Testis (tissue), 2 donors: ENCODE measurements at regions not wholly inside any gene's neighbourhood (a gene's known extent, or its start where the extent isn't known, plus 50 kb on each side); places are given as distances from the start of the nearest gene placed in this dataset.

Experiments
- DNase-seq: peaks from one replicate; pipeline ENCODE4 v3.0.0-alpha.2; 2019
- H3K27ac ChIP-seq, 2 donors: fragments of 200-600 bp; sonication (generic); one replicate each; pipeline ENCODE4 v1.5.1; 2019
- H3K27me3 ChIP-seq: fragments of 200-600 bp; sonication (generic); one replicate; pipeline ENCODE4 v1.5.1; 2019
- H3K36me3 ChIP-seq: fragments of 200-600 bp; sonication (generic); one replicate; pipeline ENCODE4 v1.5.1; 2017; ENCODE audit warnings: low read depth; ENCODE audit errors: missing control alignments
- H3K4me1 ChIP-seq: fragments of 200-600 bp; sonication (generic); one replicate; pipeline ENCODE4 v1.5.1; 2019
- H3K4me3 ChIP-seq, 2 donors: fragments of 200-600 bp; sonication (generic); one replicate each; pipeline ENCODE4 v1.5.1; 2017 to 2019
- H3K9me3 ChIP-seq: fragments of 200-600 bp; sonication (generic); one replicate; pipeline ENCODE4 v1.5.1; 2017
- CTCF ChIP-seq, 3 experiments: fragments of 450-650 bp in 2 of 3; fragments of 200-600 bp in 1 of 3; sonication (generic) in 1 of 3; IDR thresholded peaks; one replicate each; pipeline ENCODE4 v1.5.1; 2016 to 2019; ENCODE audit warnings: antibody characterized with exemption in 3 of 3, mild to moderate bottlenecking in 2 of 3, moderate library complexity in 1 of 3
- POLR2A ChIP-seq: fragments of 450-650 bp; IDR thresholded peaks from one replicate; pipeline ENCODE4 v1.6.1; 2017; ENCODE audit warnings: antibody characterized with exemption, mild to moderate bottlenecking, moderate library complexity
- WGBS, 2 donors: methylation state at CpG; one replicate each; pipeline ENCODE4 v1.1.5; 2018; 5-methylcytosine and 5-hydroxymethylcytosine counted together
- intact Hi-C: fragments of 100-400 bp; cut with DNase I; formaldehyde crosslinking; loops from one replicate; pipeline ENCODE4 v1.15.1; 2023; ENCODE audit warnings: low total_unique reads

- DNase-seq, result no peak
- intact Hi-C loops, result no loop called here
- WGBS, 2 donors, result 88 to 95% methylated on average over 1 of the region's 1 CpG
- Histone ChIP-seq H3K9me3 (no peaks in the 10 kb centered on the region), H3K27ac (no peak overlapping the region), H3K36me3 (no peaks in the 10 kb centered on the region), H3K4me1 (no peaks in the 10 kb centered on the region), H3K4me3 (no peak overlapping the region), H3K27me3 (no peaks in the 10 kb centered on the region)
- TF ChIP-seq CTCF (IDR thresholded peaks at IDR 0.05), result no peak
These were observed 231.5 kb downstream of the STK31 start for GRCh38 chr7:23941551-23941950.

GRCh38 chr7:23942032-23942431 lies 232.0 kb downstream of the STK31 start:
- Histone ChIP-seq H3K4me1 (no peaks in the 10 kb centered on the region), H3K27ac (no peak overlapping the region), H3K36me3 (no peaks in the 10 kb centered on the region), H3K27me3 (no peaks in the 10 kb centered on the region), H3K9me3 (no peaks in the 10 kb centered on the region), H3K4me3 (no peak overlapping the region)
- TF ChIP-seq CTCF (IDR thresholded peaks at IDR 0.05) (no peak), POLR2A (no peak)
- WGBS, 2 donors, result 94 to 97% methylated on average over 2 of the region's 2 CpGs
- intact Hi-C loops, result no loop called here
- no peak for DNase-seq

- Histone ChIP-seq H3K4me1 (no peaks in the 10 kb centered on the region), H3K36me3 (no peaks in the 10 kb centered on the region), H3K4me3 (no peak overlapping the region), H3K27me3 (no peaks in the 10 kb centered on the region), H3K9me3 (no peaks in the 10 kb centered on the region), H3K27ac (no peak overlapping the region)
- TF ChIP-seq CTCF (IDR thresholded peaks at IDR 0.05) (no peak), POLR2A (no peak)
- intact Hi-C loops, result no loop called here
- no peak for DNase-seq
- 94 to 95% methylated on average over 2 of the region's 2 CpGs for WGBS, 2 donors
These were observed 234.1 kb downstream of the STK31 start for GRCh38 chr7:23944131-23944530.

GRCh38 chr7:23945472-23945871 lies 235.5 kb downstream of the STK31 start:
- intact Hi-C loops, result no loop called here
- Histone ChIP-seq H3K27me3 (no peaks in the 10 kb centered on the region), H3K4me1 (no peaks in the 10 kb centered on the region), H3K9me3 (no peaks in the 10 kb centered on the region), H3K27ac (no peak overlapping the region), H3K4me3 (no peak overlapping the region), H3K36me3 (no peaks in the 10 kb centered on the region)
- DNase-seq, result no peak
- no peak for TF ChIP-seq POLR2A
- TF ChIP-seq CTCF (IDR thresholded peaks at IDR 0.05), result no peak

- H3K27ac ChIP-seq, result no peak overlapping the region
- H3K27me3 ChIP-seq, result no peaks in the 10 kb centered on the region
- H3K9me3 ChIP-seq, result no peaks in the 10 kb centered on the region
- H3K4me1 ChIP-seq, result no peaks in the 10 kb centered on the region
- no peak overlapping the region for H3K4me3 ChIP-seq
- DNase-seq, result no peak
- H3K36me3 ChIP-seq, result no peaks in the 10 kb centered on the region
- intact Hi-C loops, result no loop called here
- TF ChIP-seq CTCF (IDR thresholded peaks at IDR 0.05) (no peak), POLR2A (no peak)
These were observed 245.1 kb downstream of the STK31 start for GRCh38 chr7:23955145-23955544.
